Activated CD4-positive, alpha-beta memory T cell treated with anti-CD3 and anti-CD28 coated beads for 36 hours (primary cell): ENCODE measurements at regions not wholly inside any gene's neighbourhood (a gene's known extent, or its start where the extent isn't known, plus 50 kb on each side); places are given as distances from the start of the nearest gene placed in this dataset.
"Not testable (repeated sequence)": the region's sequence is repeated elsewhere in the genome, so short reads cannot be mapped to it uniquely, and the experiment has no call there.

Source experiments
- CTCF ChIA-PET: fragments of 350-600 bp; sonication (Branson Sonifier 250); formaldehyde crosslinking; loops from one replicate; lab custom pipeline; 2021; ENCODE audit warnings: antibody characterized with exemption, inconsistent platforms; lab: Charles Lee
- POLR2A ChIA-PET: fragments of 350-600 bp; sonication (Branson Sonifier 250); formaldehyde crosslinking; loops from one replicate; lab custom pipeline; 2021; ENCODE audit warnings: antibody characterized with exemption; lab: Charles Lee
- DNase-seq: peaks from one replicate; pipeline ENCODE4 v3.0.0-alpha.2; 2020
- H3K27ac Mint-ChIP-seq: one replicate; pipeline ENCODE4 v1.8.0; 2021; ENCODE audit warnings: mixed read lengths
- H3K27me3 Mint-ChIP-seq: one replicate; pipeline ENCODE4 v1.8.0; 2021; ENCODE audit warnings: mixed read lengths
- H3K36me3 Mint-ChIP-seq: one replicate; pipeline ENCODE4 v1.8.0; 2021; ENCODE audit warnings: mixed read lengths
- H3K4me1 Mint-ChIP-seq: one replicate; pipeline ENCODE4 v1.8.0; 2021; ENCODE audit warnings: low read depth, mixed read lengths
- H3K4me3 Mint-ChIP-seq: one replicate; pipeline ENCODE4 v1.8.0; 2021; ENCODE audit warnings: mild to moderate bottlenecking, mixed read lengths
- H3K9me3 Mint-ChIP-seq: one replicate; pipeline ENCODE4 v1.8.0; 2021; ENCODE audit warnings: mixed read lengths
- intact Hi-C: fragments of 100-400 bp; cut with micrococcal nuclease; formaldehyde crosslinking; loops from one replicate; pipeline ENCODE4 v1.15.1; 2023

DNA sequence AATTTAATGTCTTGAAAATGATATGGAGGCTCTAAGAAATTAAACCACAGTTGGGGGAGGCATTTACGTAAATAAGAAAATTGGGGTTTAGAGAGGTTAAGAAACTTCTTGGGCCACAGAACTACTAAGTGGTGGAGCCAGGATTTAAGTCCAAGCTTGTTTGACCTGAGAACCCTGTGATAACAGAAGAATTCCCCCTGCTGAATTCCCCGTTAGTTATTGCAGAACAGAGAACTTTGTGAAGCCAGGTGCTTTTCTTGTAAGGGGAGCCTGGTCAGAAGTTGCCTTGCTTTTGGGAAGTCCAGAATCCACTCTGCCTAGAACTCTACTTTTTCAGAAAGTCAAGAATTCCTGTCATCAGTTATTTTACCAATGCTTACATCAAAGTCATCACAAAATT lies 309.3 kb upstream of the SEMA6A start:
- ChIA-PET CTCF (no interaction called here), POLR2A (no interaction called here)
- Mint-ChIP-seq H3K4me3 (no peak overlapping the region), H3K36me3 (no peaks in the 10 kb centered on the region), H3K4me1 (no peaks in the 10 kb centered on the region), H3K27me3 (no peaks in the 10 kb centered on the region), H3K27ac (no peak overlapping the region), H3K9me3 (no peaks in the 10 kb centered on the region)
- no peak for DNase-seq
- intact Hi-C loops, result no loop called here

- H3K36me3 Mint-ChIP-seq, result no peaks in the 10 kb centered on the region
- H3K9me3 Mint-ChIP-seq, result no peaks in the 10 kb centered on the region
- H3K4me3 Mint-ChIP-seq, result no peak overlapping the region
- no peak for DNase-seq
- H3K27ac Mint-ChIP-seq, result no peak overlapping the region
- peaks cover 2% of the 10 kb centered on the region for H3K27me3 Mint-ChIP-seq
- intact Hi-C loops, result no loop called here
- H3K4me1 Mint-ChIP-seq, result no peaks in the 10 kb centered on the region
- POLR2A ChIA-PET, result no interaction called here
- CTCF ChIA-PET, result interaction anchor here (0.6 kb wide), 1 partner anchor 318 kb away, joined by 3 read pairs; no protein-coding TSS in a partner anchor
These were observed 307.4 kb upstream of the SEMA6A start for GRCh38 chr5:116881921-116882531.

GRCh38 chr5:116880601-116881000 lies 306.0 kb upstream of the SEMA6A start:
- Mint-ChIP-seq H3K27ac (no peak overlapping the region), H3K36me3 (no peaks in the 10 kb centered on the region), H3K4me1 (no peaks in the 10 kb centered on the region), H3K27me3 (peaks cover 3% of the 10 kb centered on the region), H3K4me3 (no peak overlapping the region), H3K9me3 (no peaks in the 10 kb centered on the region)
- intact Hi-C loops, result no loop called here
- ChIA-PET POLR2A (no interaction called here), CTCF (no interaction called here)
- DNase-seq, result no peak

- ChIA-PET CTCF (no interaction called here), POLR2A (no interaction called here)
- H3K9me3 Mint-ChIP-seq, result no peaks in the 10 kb centered on the region
- peaks cover 3% of the 10 kb centered on the region for H3K27me3 Mint-ChIP-seq
- no peaks in the 10 kb centered on the region for H3K4me1 Mint-ChIP-seq
- DNase-seq, result no peak
- no peaks in the 10 kb centered on the region for H3K36me3 Mint-ChIP-seq
- no peak overlapping the region for H3K27ac Mint-ChIP-seq
- no peak overlapping the region for H3K4me3 Mint-ChIP-seq
- intact Hi-C loops, result no loop called here
These were observed 305.5 kb upstream of the SEMA6A start for GRCh38 chr5:116880150-116880549.

GRCh38 chr5:116876240-116876840 lies 301.7 kb upstream of the SEMA6A start:
- Mint-ChIP-seq H3K27ac (no peak overlapping the region), H3K4me1 (no peaks in the 10 kb centered on the region), H3K36me3 (no peaks in the 10 kb centered on the region), H3K4me3 (no peak overlapping the region), H3K9me3 (no peaks in the 10 kb centered on the region), H3K27me3 (peaks cover 3% of the 10 kb centered on the region)
- intact Hi-C loops, result no loop called here
- POLR2A ChIA-PET, result no interaction called here
- DNase-seq, result no peak
- CTCF ChIA-PET, result no interaction called here

GRCh38 chr5:116872986-116873385 lies 298.4 kb upstream of the SEMA6A start:
- peaks cover 5% of the 10 kb centered on the region for H3K9me3 Mint-ChIP-seq
- no peaks in the 10 kb centered on the region for H3K4me1 Mint-ChIP-seq
- DNase-seq, result no peak
- peaks cover 3% of the 10 kb centered on the region for H3K27me3 Mint-ChIP-seq
- no peak overlapping the region for H3K27ac Mint-ChIP-seq
- CTCF ChIA-PET, result no interaction called here
- intact Hi-C loops, result no loop called here
- no peak overlapping the region for H3K4me3 Mint-ChIP-seq
- POLR2A ChIA-PET, result no interaction called here
- H3K36me3 Mint-ChIP-seq, result no peaks in the 10 kb centered on the region

GRCh38 chr5:116872486-116872885 lies 297.9 kb upstream of the SEMA6A start:
- no peaks in the 10 kb centered on the region for H3K4me1 Mint-ChIP-seq
- intact Hi-C loops, result no loop called here
- peaks cover 3% of the 10 kb centered on the region for H3K27me3 Mint-ChIP-seq
- peaks cover 5% of the 10 kb centered on the region for H3K9me3 Mint-ChIP-seq
- H3K27ac Mint-ChIP-seq, result no peak overlapping the region
- ChIA-PET CTCF (no interaction called here), POLR2A (no interaction called here)
- DNase-seq, result no peak
- H3K4me3 Mint-ChIP-seq, result no peak overlapping the region
- H3K36me3 Mint-ChIP-seq, result no peaks in the 10 kb centered on the region

- H3K4me3 Mint-ChIP-seq, POLR2A ChIA-PET, H3K27ac Mint-ChIP-seq, DNase-seq, H3K36me3 Mint-ChIP-seq, CTCF ChIA-PET, H3K9me3 Mint-ChIP-seq, H3K4me1 Mint-ChIP-seq, intact Hi-C loops, H3K27me3 Mint-ChIP-seq: not testable (repeated sequence)
These were observed 293.2 kb upstream of the SEMA6A start for GRCh38 chr5:116867825-116868224.

GRCh38 chr5:116865651-116866050 lies 291.0 kb upstream of the SEMA6A start:
- H3K4me1 Mint-ChIP-seq, result no peaks in the 10 kb centered on the region
- peaks cover 1% of the 10 kb centered on the region for H3K27me3 Mint-ChIP-seq
- no peak overlapping the region for H3K4me3 Mint-ChIP-seq
- no peak for DNase-seq
- ChIA-PET POLR2A (no interaction called here), CTCF (no interaction called here)
- peaks cover 5% of the 10 kb centered on the region for H3K9me3 Mint-ChIP-seq
- intact Hi-C loops, result no loop called here
- H3K27ac Mint-ChIP-seq, result no peak overlapping the region
- H3K36me3 Mint-ChIP-seq, result no peaks in the 10 kb centered on the region

DNA sequence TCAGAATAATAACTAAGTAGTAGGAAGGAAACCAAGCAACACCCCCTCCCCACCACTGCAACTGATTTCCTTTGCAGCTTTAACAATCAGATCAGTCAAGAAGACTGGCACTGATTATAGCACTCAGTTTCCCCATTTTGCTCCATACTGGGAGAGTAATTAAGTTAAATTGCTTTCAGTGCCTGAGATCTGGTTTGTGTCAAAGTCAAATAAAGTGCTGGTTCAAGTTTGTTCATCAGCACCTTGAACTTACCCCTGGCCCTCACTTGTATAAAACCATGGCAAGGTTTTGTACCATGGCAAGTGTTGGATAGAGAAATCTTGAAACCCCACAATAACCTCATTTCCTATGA lies 290.2 kb upstream of the SEMA6A start:
- Mint-ChIP-seq H3K36me3 (no peaks in the 10 kb centered on the region), H3K27ac (no peak overlapping the region), H3K9me3 (peaks cover 5% of the 10 kb centered on the region), H3K4me1 (no peaks in the 10 kb centered on the region), H3K4me3 (no peak overlapping the region), H3K27me3 (peaks cover 1% of the 10 kb centered on the region)
- POLR2A ChIA-PET, result no interaction called here
- CTCF ChIA-PET, result no interaction called here
- DNase-seq, result no peak
- intact Hi-C loops, result no loop called here

DNA sequence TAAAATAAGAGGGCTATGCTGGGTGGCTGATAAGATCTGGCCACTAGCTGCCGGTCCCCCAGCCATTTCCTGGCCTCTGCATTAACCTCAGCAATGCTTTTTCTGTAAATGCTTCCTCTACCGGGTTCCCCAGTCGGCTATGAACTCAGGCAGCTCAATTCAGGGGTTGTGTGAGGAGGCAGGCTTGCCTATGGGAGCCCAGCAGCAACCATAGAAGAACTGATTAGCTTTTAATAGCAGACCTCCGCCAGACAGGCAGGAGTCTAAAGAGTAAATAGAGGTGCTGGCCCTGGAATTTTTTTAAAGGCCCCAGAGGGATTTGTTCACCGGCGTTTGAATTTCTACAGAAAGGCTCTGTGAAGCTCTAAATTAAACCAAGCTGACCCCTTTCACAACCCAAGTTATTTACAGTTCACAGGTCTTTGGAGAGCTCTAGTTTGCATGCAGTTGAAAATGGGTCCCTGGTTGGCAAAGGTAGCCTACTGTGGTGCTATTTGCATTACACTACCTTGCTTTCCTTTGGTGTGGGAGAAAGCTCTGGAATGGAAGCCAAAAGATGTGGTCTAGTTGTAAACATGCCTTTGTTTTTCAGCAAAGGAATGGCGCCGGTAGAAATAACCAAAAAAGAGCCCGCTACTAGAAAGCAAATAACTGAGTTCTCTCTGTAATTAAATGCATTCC lies 289.7 kb upstream of the SEMA6A start:
- Mint-ChIP-seq H3K36me3 (no peaks in the 10 kb centered on the region), H3K4me3 (no peak overlapping the region), H3K9me3 (peaks cover 3% of the 10 kb centered on the region), H3K4me1 (no peaks in the 10 kb centered on the region), H3K27me3 (peaks cover 1% of the 10 kb centered on the region), H3K27ac (no peak overlapping the region)
- no peak for DNase-seq
- ChIA-PET POLR2A (no interaction called here), CTCF (no interaction called here)
- intact Hi-C loops, result no loop called here

GRCh38 chr5:116862632-116863455 lies 288.2 kb upstream of the SEMA6A start:
- H3K27ac Mint-ChIP-seq, result no peak overlapping the region
- H3K9me3 Mint-ChIP-seq, result no peaks in the 10 kb centered on the region
- POLR2A ChIA-PET, result no interaction called here
- H3K27me3 Mint-ChIP-seq, result peaks cover 1% of the 10 kb centered on the region
- H3K4me1 Mint-ChIP-seq, result no peaks in the 10 kb centered on the region
- no peaks in the 10 kb centered on the region for H3K36me3 Mint-ChIP-seq
- H3K4me3 Mint-ChIP-seq, result no peak overlapping the region
- no peak for DNase-seq
- intact Hi-C loops, result no loop called here
- CTCF ChIA-PET, result no interaction called here
